Stimulated activated CD8-positive, alpha-beta memory T cell treated with anti-CD3 and anti-CD28 coated beads, Interleukin-2, amount 100 ng/mL, for 48 hours (primary cell): ENCODE measurements at regions not wholly inside any gene's neighbourhood (a gene's known extent, or its start where the extent isn't known, plus 50 kb on each side); places are given as distances from the start of the nearest gene placed in this dataset.

Experiments
- DNase-seq, 2 donors: peaks; one replicate each; pipeline ENCODE4 v3.0.0-alpha.2; 2020; ENCODE audit warnings: low read depth in 2 of 2

DNA sequence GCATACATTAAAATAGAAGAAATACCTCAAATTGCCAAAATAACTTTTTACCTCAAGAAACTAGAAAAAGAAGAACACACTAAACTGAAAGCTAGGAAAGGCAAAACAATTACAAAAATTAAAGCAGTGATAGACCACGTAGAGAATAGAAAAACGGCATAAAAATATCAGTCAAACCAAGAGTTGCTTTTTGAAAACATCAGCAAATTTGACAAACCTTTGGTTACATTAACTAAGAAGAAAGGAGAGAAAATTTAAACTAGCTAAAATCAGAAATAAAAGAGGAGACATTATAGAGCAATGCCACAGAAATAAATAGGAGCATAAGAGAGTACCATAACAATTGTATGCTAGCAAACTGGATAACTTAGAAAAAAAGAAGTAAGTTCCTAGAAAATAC is 553.8 kb downstream of the CCER1 start:
- DNase-seq = no peak

GRCh38 chr12:90399357-90399756 is 555.6 kb downstream of the CCER1 start:
- DNase-seq = no peak

DNA sequence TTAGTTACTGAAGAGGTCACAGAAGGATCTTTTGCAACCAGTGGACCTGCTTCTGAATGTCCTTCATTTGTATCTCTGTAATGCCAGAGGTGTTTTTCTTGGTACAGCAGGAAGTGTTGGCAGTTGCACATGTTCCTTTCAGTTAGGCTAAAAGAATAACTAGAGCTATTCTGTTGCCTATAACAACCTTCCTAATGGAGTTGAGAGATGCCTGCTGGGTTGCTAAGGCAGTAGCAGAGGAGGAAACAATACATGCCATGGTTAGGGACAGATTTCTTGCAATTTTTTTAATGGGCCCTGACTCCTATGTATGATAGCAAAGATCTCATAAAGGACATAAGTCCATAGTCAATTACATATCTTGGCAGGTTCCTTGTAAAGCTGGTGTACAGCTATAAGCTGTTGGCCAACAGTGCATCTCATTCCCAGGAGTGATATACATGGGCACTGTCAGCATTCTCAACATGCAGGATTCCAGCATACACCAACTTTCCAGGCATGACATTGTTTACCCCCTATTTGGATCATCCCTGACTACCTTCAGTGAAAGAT is 556.6 kb downstream of the CCER1 start:
- DNase-seq = no peak

GRCh38 chr12:90396556-90396955 is 558.4 kb downstream of the CCER1 start:
- DNase-seq = no peak

DNA sequence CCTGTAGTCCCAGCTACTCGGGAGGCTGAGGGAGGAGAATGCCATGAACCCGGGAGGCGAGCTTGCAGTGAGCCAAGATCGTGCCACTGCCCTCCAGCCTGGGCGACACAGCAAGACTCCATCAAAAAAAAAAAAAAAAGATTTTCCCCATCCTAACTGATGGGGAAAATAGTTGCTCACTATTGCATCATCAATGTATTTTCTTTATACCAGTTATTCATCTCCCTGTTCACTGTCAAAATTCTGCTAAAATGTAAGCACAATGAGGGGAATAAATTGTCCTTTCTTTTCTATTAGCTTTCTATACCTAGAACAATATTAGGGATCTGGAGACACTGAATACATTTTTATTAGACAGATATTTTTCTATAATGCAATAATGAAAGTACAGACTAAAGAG is 561.3 kb downstream of the CCER1 start:
- DNase-seq = no peak

GRCh38 chr12:90393089-90393488 is 561.9 kb downstream of the CCER1 start:
- DNase-seq = no peak

DNA sequence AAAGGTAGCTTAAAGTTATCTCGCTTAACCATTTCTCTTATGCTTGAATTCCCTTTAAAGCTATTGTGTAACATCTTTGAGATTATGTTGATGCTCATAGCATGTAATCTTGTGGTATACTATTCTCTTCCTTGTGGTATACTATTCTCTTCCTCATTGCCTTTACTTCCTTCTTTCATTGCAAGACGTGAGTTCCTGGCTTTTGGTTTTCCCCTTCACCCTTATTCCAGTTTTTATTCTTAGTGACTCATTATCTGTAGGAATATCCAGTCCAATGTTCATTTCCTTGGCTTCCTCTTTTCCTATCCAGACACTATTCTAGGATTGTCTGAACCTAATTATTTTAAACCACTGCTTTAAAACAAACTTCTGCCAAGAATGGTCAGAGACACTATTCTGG is 564.0 kb downstream of the CCER1 start:
- no peak for DNase-seq

DNA sequence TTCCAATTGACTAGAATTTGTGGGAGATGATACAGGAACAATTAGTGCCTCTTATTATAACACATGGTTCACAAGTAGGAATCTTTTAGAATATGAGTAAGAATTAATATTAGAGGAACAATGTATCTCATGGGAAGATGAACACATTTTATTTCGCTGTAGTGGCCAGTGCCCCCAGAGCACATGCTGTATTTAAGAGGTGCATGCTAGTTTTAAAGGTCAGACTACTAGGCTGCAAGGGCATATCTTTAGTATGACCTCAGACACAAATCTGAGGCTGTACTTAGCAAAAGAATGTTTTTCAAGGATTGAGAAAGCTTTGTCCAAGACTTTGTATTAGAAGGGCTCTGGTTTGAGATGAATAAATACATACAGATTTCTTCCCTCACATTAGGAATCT is 586.9 kb downstream of the CCER1 start:
- no peak for DNase-seq

DNA sequence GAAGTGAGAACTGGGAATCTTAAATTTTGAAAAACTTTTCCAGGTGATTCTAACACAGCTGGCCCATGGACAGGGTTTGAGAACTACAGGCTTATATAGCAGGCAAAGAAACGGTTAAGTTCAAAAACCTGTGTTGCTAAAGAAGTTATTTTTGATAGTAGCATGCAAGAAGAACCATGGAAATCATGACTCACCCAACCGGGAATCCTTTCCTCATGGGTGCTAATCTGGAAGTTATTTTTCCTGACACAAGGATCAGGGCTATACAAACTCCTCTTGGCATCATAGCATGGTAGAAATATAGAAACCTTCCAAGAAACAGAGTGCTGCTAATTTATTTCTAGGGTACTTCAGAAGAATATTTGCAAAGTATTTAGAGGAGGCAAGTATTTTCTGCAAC is 588.7 kb downstream of the CCER1 start:
- DNase-seq = no peak

DNA sequence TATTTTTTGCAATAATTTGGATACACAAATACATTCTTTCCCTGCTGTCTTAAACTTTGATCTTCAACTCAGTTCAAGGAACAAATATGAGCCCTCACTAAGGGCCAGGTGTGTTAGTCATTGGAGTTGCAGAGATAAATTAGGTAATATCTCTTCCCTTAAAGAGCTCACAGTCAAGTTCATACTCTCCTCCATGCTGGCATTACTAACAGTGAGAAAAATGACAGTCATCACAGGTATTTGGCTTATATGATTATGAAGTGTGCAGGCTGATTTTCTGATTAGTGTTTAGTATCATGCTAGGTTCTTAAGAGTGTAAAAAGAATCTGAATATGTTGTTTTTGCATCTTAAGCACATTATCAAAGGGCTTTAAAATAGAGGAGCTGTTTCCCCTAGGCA is 594.7 kb downstream of the CCER1 start:
- no peak for DNase-seq

DNA sequence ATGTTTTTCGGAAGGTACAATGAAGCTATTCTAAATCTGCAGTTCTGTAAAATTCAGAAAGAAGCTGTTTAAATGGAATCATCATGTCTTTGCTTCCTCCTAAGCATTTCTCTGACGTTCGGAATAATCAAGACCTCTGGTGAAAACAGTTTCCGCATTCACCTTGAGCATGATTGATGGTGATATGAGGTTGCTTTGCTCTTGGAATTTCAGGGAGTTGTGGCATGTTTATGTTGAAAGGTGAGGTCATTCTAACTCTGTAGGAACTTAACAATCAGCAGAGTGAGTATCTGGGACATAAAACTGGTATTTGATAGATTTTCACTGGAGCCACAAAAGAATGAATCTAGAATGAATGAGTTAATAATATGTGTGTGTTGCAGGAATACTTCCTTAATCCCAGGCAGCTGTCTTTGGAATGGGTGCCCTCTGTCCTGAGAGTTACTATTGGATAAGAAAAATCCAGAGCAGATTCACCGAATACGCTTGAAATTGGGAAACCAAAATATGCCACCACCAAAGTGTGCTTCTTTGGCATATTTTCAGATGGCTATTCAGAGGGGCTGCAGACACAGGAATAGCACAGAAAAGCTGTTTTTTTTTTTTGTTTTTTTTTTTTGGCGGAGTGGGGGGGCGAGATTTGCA is 599.1 kb downstream of the CCER1 start:
- DNase-seq = no peak

- DNase-seq = no peak
Observed at GRCh38 chr12:90343966-90344365, 611.0 kb downstream of the CCER1 start.

DNA sequence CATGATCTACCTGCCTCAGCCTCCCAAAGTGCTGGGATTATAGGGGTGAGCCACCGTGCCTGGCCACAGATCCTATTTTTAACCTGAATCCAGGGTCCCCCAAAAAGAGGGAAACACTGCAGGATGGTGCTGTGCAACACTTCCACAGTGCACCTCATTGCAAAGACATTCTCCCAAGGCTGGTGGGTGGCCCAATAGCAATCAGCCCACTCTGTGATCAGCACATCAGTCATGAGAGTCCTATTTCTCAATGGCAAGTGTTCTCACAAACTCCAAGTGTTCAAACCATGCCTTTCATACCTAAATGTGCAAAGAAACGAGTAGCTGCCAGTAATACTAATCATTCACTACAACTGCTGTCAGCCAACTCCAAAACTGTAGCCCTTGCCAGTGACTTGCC is 612.9 kb downstream of the CCER1 start:
- DNase-seq = no peak

GRCh38 chr12:90339837-90340236 is 615.1 kb downstream of the CCER1 start:
- DNase-seq = no peak

DNA sequence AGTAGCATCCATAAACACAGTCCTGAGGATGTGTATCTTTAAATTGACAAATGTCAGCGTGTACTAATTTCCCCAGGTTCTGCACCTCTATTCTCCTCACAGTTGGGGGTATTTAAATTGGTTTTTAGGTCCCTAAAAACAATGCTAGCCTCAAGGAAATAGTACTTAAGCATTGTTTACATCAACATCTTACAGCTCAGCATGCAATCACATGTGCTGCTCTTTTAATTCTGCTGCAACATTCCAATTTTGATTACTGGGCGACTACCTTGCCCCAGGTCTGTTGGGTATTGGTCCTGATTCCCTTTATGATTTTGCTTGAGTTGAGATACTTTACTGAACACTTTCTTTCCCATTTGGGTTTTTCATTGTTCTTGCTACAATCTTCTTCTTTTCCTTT is 616.6 kb downstream of the CCER1 start:
- no peak for DNase-seq

DNA sequence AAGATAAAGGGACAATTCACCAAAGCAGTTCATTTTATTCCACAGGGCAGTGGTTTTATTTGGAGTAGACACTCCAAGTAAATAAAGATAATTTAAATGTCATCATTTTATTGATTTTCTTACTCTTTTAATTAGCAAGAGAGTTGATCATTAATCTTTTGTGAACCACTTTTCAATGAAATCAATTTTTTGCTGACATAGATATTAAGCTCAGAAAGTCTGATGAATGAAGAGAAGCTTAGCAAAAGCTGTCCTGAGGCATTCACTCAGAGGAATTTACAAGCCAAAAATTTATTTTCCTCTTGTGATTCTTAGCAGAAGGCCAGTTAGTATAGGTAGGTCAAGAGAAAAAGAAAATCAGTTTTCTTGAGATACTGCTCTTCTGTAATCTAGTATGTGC is 618.0 kb downstream of the CCER1 start:
- no peak for DNase-seq

DNA sequence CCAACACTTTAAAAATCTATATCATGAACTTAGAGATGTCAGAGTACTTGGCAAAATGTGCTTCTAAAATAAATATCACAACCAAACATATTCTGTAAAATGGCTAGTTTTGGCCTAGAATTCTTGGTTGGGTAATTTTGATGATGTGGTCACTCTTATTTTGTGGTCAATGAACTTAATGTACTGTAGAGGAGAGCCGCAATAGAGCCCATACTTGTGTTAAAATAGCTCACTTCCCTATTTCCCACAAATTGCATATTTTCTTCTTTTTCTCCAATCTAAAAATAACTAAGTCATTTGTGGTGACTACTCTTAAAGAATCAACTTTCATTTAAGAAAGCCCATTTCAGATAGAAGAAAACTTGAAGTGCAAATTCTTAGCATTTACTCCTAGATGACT is 619.4 kb downstream of the CCER1 start:
- DNase-seq = no peak

DNA sequence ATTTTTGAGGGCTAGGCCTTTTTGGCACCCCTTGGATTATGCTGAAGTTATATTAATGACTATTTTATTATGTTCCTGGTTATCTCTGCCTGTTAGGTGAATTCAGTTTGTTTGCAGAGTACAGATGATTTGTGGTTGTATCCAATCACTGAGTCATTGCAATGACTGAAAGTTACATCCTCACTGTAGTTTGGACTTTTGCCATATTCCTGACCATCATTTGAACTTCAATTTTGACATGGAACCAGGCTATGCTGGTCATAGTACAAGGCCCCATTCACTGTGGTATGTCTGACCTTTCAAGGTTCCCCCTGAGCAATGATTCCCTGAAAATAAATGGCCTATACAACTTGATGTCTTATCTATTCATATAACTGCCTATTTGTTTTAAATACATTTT is 621.0 kb downstream of the CCER1 start:
- no peak for DNase-seq

GRCh38 chr12:90333424-90333823 is 621.6 kb downstream of the CCER1 start:
- DNase-seq = no peak

- no peak for DNase-seq
Observed at GRCh38 chr12:90331821-90332220, 623.2 kb downstream of the CCER1 start.

DNA sequence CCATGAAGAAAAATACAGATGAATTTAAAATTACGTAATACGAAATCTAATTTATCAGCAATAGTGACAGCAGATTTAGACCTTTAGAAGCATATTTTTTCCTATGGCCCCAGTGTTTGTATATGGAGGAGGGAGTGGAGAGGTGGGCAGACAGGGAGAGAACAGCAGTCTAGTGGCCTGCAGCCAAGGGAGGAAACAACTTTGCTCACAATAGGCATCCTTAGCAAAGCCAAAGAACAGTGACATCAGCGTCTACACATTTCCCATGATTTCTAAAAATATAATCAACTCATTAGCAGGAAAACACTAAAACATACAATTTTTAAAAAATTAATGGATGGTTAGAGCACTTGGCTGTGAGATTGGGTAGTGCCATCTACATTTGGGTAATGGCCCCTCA is 622.6 kb upstream of the ATP2B1 start:
- DNase-seq = no peak

GRCh38 chr12:90327793-90328743 is 619.4 kb upstream of the ATP2B1 start:
- no peak for DNase-seq

DNA sequence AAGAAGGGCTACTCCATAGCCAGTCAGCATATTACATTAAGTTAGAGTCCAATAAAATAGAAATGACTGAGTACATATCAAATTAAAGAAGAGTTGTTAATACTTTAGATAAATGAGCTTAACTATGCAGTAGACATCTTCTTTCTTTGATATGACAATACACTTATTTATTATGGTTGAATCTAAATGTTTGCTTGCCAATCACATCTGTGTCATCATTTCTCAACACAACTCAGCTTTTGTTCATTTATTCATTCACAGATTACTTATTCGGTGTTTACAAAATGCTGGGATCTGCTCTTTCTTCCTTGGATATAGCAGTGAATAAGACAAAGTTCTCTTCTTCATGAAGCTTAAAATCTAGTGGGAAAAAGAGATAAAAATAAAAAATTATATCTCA is 614.6 kb upstream of the ATP2B1 start:
- no peak for DNase-seq
